HEK293 (cell line): ENCODE measurements at regions not wholly inside any gene's neighbourhood (a gene's known extent, or its start where the extent isn't known, plus 50 kb on each side); places are given as distances from the start of the nearest gene placed in this dataset.

ENCODE experiments used
- CTCF ChIA-PET: fragments of 350-600 bp; formaldehyde crosslinking; extraction: SDS; loops from one replicate; lab custom pipeline; 2021; ENCODE audit warnings: antibody characterized with exemption; lab: Yijun Ruan, JAX
- POLR2A ChIA-PET: fragments of 300-600 bp; formaldehyde crosslinking; extraction: SDS; loops from one replicate; lab custom pipeline; 2020; ENCODE audit warnings: antibody characterized with exemption, inconsistent platforms; lab: Yijun Ruan, JAX
- H3K27ac ChIP-seq: fragments of 200-500 bp; sonication (Bioruptor generic); 2 replicates; pipeline ENCODE4 v1.5.1; 2014; ENCODE audit warnings: low read depth, low read length, control low read depth, inconsistent platforms; ENCODE audit errors: extremely low read depth
- H3K36me3 ChIP-seq, 2 experiments: fragments of 200-500 bp in 1 of 2; sonication (Bioruptor generic) in 1 of 2; 1 replicate in 1 of 2; 2 replicates in 1 of 2; pipeline ENCODE4 v1.5.1; 2014 to 2017; ENCODE audit warnings: inconsistent platforms in 2 of 2, low read length in 2 of 2; ENCODE audit not compliant: control insufficient read depth in 2 of 2, insufficient read depth in 1 of 2
- H3K4me1 ChIP-seq: fragments of 200-500 bp; sonication (Bioruptor generic); 2 replicates; pipeline ENCODE4 v1.5.1; 2014; ENCODE audit warnings: mild to moderate bottlenecking, low read length, inconsistent platforms; ENCODE audit not compliant: control insufficient read depth, insufficient read depth
- H3K4me3 ChIP-seq: 2 replicates; pipeline ENCODE4 v1.5.1; 2011; ENCODE audit warnings: low read depth, mild to moderate bottlenecking, control low read depth, low read length, moderate library complexity
- H3K9me3 ChIP-seq: fragments of 200-500 bp; sonication (Bioruptor generic); 2 replicates; pipeline ENCODE4 v1.5.1; 2014; ENCODE audit warnings: low read depth, low read length, inconsistent platforms; ENCODE audit not compliant: control insufficient read depth, insufficient read depth
- BCL11A ChIP-seq: fragments of 450-650 bp; formaldehyde crosslinking; IDR thresholded peaks from 2 replicates; pipeline ENCODE4 v1.5.1; 2016; ENCODE audit warnings: low read depth, missing biosample characterization, missing genetic modification characterization
- GLIS2 ChIP-seq: fragments of 450-650 bp; formaldehyde crosslinking; IDR thresholded peaks from 2 replicates; pipeline ENCODE4 v1.5.1; 2016; ENCODE audit warnings: missing biosample characterization, missing genetic modification characterization
- HOXC10 ChIP-seq: sonication (generic); formaldehyde crosslinking; IDR thresholded peaks from 2 replicates; pipeline ENCODE4 v1.8.1; 2023; ENCODE audit warnings: mild to moderate bottlenecking, missing genetic modification reagents
- KLF1 ChIP-seq: fragments of 450-650 bp; formaldehyde crosslinking; IDR thresholded peaks from 2 replicates; pipeline ENCODE4 v1.5.1; 2016; ENCODE audit warnings: missing biosample characterization, missing genetic modification characterization
- REST ChIP-seq: fragments of 450-650 bp; formaldehyde crosslinking; IDR thresholded peaks from 2 replicates; pipeline ENCODE4 v1.5.1; 2016; ENCODE audit warnings: missing biosample characterization, missing genetic modification characterization
- SALL2 ChIP-seq: fragments of 450-650 bp; formaldehyde crosslinking; IDR thresholded peaks from 2 replicates; pipeline ENCODE4 v1.5.0; 2017; ENCODE audit warnings: missing biosample characterization, mild to moderate bottlenecking, missing genetic modification characterization, borderline replicate concordance
- SETDB1 ChIP-seq: IDR thresholded peaks from one replicate; pipeline ENCODE4 v1.6.1; 2017; ENCODE audit warnings: mild to moderate bottlenecking, low read length, moderate library complexity, mixed read lengths; ENCODE audit not compliant: insufficient read length
- YY1 ChIP-seq: fragments of 450-650 bp; formaldehyde crosslinking; IDR thresholded peaks from 2 replicates; pipeline ENCODE4 v1.5.1; 2018; ENCODE audit warnings: missing biosample characterization, missing genetic modification characterization
- ZBTB21 ChIP-seq: fragments of 450-650 bp; formaldehyde crosslinking; IDR thresholded peaks from 2 replicates; pipeline ENCODE4 v1.5.1; 2017; ENCODE audit warnings: missing biosample characterization, missing genetic modification characterization
- ZBTB26 ChIP-seq: fragments of 450-650 bp; formaldehyde crosslinking; optimal IDR thresholded peaks from 2 replicates; pipeline ENCODE3; 2016; ENCODE audit warnings: missing biosample characterization, mild to moderate bottlenecking, missing genetic modification characterization
- ZBTB6 ChIP-seq: fragments of 450-650 bp; formaldehyde crosslinking; IDR thresholded peaks from 2 replicates; pipeline ENCODE4 v1.5.1; 2017; ENCODE audit warnings: missing biosample characterization, missing genetic modification characterization
- ZNF16 ChIP-seq: fragments of 450-650 bp; formaldehyde crosslinking; IDR thresholded peaks from 2 replicates; pipeline ENCODE4 v1.5.1; 2016; ENCODE audit warnings: low read depth, missing biosample characterization, missing genetic modification characterization
- ZNF174 ChIP-seq: fragments of 450-650 bp; formaldehyde crosslinking; IDR thresholded peaks from 2 replicates; pipeline ENCODE4 v1.5.0; 2017; ENCODE audit warnings: missing biosample characterization, mild to moderate bottlenecking, missing genetic modification characterization
- ZNF248 ChIP-seq: fragments of 450-650 bp; formaldehyde crosslinking; IDR thresholded peaks from 2 replicates; pipeline ENCODE4 v1.5.1; 2017; ENCODE audit warnings: missing biosample characterization, missing genetic modification characterization
- ZNF266 ChIP-seq: fragments of 450-650 bp; formaldehyde crosslinking; IDR thresholded peaks from 2 replicates; pipeline ENCODE4 v1.5.1; 2016; ENCODE audit warnings: missing biosample characterization, missing genetic modification characterization, low read depth
- ZNF362 ChIP-seq: fragments of 450-650 bp; formaldehyde crosslinking; IDR thresholded peaks from 2 replicates; pipeline ENCODE4 v1.5.1; 2016; ENCODE audit warnings: missing biosample characterization, missing genetic modification characterization
- ZNF394 ChIP-seq: fragments of 450-650 bp; formaldehyde crosslinking; IDR thresholded peaks from 2 replicates; pipeline ENCODE4 v1.5.1; 2016; ENCODE audit warnings: missing biosample characterization, missing genetic modification characterization, mild to moderate bottlenecking, moderate library complexity, borderline replicate concordance
- ZNF423 ChIP-seq: fragments of 450-650 bp; formaldehyde crosslinking; IDR thresholded peaks from 2 replicates; pipeline ENCODE4 v1.5.1; 2016; ENCODE audit warnings: missing biosample characterization, missing genetic modification characterization
- ZNF561 ChIP-seq: fragments of 450-650 bp; IDR thresholded peaks from 2 replicates; pipeline ENCODE4 v1.5.1; 2018; ENCODE audit warnings: missing biosample characterization, missing genetic modification characterization, borderline replicate concordance
- ZNF596 ChIP-seq: fragments of 450-650 bp; IDR thresholded peaks from 2 replicates; pipeline ENCODE4 v1.5.0; 2018; ENCODE audit warnings: missing biosample characterization, mild to moderate bottlenecking, missing genetic modification characterization, moderate library complexity
- ZNF623 ChIP-seq: fragments of 450-650 bp; formaldehyde crosslinking; IDR thresholded peaks from 2 replicates; pipeline ENCODE4 v1.5.1; 2016; ENCODE audit warnings: missing biosample characterization, missing genetic modification characterization
- ZNF624 ChIP-seq: fragments of 450-650 bp; formaldehyde crosslinking; IDR thresholded peaks from 2 replicates; pipeline ENCODE4 v1.5.1; 2017; ENCODE audit warnings: missing biosample characterization, missing genetic modification characterization
- ZNF629 ChIP-seq: fragments of 450-650 bp; formaldehyde crosslinking; IDR thresholded peaks from 2 replicates; pipeline ENCODE4 v1.5.1; 2017; ENCODE audit warnings: missing biosample characterization, missing genetic modification characterization
- ZNF692 ChIP-seq: fragments of 450-650 bp; formaldehyde crosslinking; IDR thresholded peaks from 2 replicates; pipeline ENCODE4 v1.5.1; 2016; ENCODE audit warnings: missing biosample characterization, missing genetic modification characterization
- ZNF843 ChIP-seq: fragments of 450-650 bp; formaldehyde crosslinking; IDR thresholded peaks from 2 replicates; pipeline ENCODE4 v1.5.1; 2016; ENCODE audit warnings: missing biosample characterization, missing genetic modification characterization
- ZSCAN16 ChIP-seq: fragments of 450-650 bp; formaldehyde crosslinking; IDR thresholded peaks from 2 replicates; pipeline ENCODE4 v1.5.1; 2016; ENCODE audit warnings: missing biosample characterization, missing genetic modification characterization
- ZSCAN23 ChIP-seq: fragments of 450-650 bp; formaldehyde crosslinking; IDR thresholded peaks from 2 replicates; pipeline ENCODE4 v1.5.1; 2016; ENCODE audit warnings: missing biosample characterization, missing genetic modification characterization

- H3K36me3 ChIP-seq = no peaks in the 10 kb centered on the region
- POLR2A ChIA-PET = no interaction called here
- no peak overlapping the region for H3K4me3 ChIP-seq
- H3K27ac ChIP-seq = no peak overlapping the region
- TF ChIP-seq HOXC10 (CRISPR knock-in tag) = no peak
- TF ChIP-seq SALL2 (tag by site-specific recombination) = no peak
- TF ChIP-seq ZNF692 (tag by site-specific recombination) = no peak
- TF ChIP-seq BCL11A (tag by site-specific recombination) = no peak
- TF ChIP-seq KLF1 (tag by site-specific recombination) = no peak
- TF ChIP-seq GLIS2 = no peak
- no peak for TF ChIP-seq ZNF174 (tag by site-specific recombination)
- TF ChIP-seq REST (tag by site-specific recombination) = no peak
- TF ChIP-seq ZNF362 (tag by site-specific recombination) = no peak
- no peak for TF ChIP-seq YY1
- no peak for TF ChIP-seq ZNF561 (tag by site-specific recombination)
- TF ChIP-seq ZNF248 (tag by site-specific recombination) = no peak
- no peak for TF ChIP-seq ZNF596 (tag by site-specific recombination)
- TF ChIP-seq ZNF629 (tag by site-specific recombination) = no peak
- TF ChIP-seq ZNF423 = no peak
- no peak for TF ChIP-seq ZNF843 (tag by site-specific recombination)
- no peak for TF ChIP-seq SETDB1
- TF ChIP-seq ZBTB6 = no peak
- H3K4me1 ChIP-seq = no peaks in the 10 kb centered on the region
- CTCF ChIA-PET = no interaction called here
- H3K9me3 ChIP-seq = no peaks in the 10 kb centered on the region
Observed at GRCh38 chr7:140261105-140261486, 84.3 kb upstream of the KDM7A start.

- CTCF ChIA-PET = no interaction called here
- no peak overlapping the region for H3K4me3 ChIP-seq
- H3K27ac ChIP-seq = no peak overlapping the region
- no peaks in the 10 kb centered on the region for H3K36me3 ChIP-seq
- H3K4me1 ChIP-seq = no peaks in the 10 kb centered on the region
- no peaks in the 10 kb centered on the region for H3K9me3 ChIP-seq
- POLR2A ChIA-PET = no interaction called here
- no peak for TF ChIP-seq ZSCAN23 (tag by site-specific recombination)
- TF ChIP-seq ZNF266 (tag by site-specific recombination) = no peak
- TF ChIP-seq ZNF561 (tag by site-specific recombination) = no peak
- TF ChIP-seq ZNF843 (tag by site-specific recombination) = no peak
- TF ChIP-seq ZBTB21 (tag by site-specific recombination) = no peak
- TF ChIP-seq ZNF16 (tag by site-specific recombination) = no peak
- no peak for TF ChIP-seq ZBTB26
- no peak for TF ChIP-seq ZNF623 (tag by site-specific recombination)
- TF ChIP-seq ZNF394 (tag by site-specific recombination) = no peak
- TF ChIP-seq ZNF423 = no peak
- no peak for TF ChIP-seq ZNF624
- no peak for TF ChIP-seq ZSCAN16 (tag by site-specific recombination)
Observed at GRCh38 chr7:140260352-140261104, 83.7 kb upstream of the KDM7A start.
